DND-41 (cell line): ENCODE measurements at regions not wholly inside any gene's neighbourhood (a gene's known extent, or its start where the extent isn't known, plus 50 kb on each side); places are given as distances from the start of the nearest gene placed in this dataset.

Experiments used
- EZH2 ChIP-seq: IDR thresholded peaks from 3 replicates; pipeline ENCODE4 v1.6.1; 2012; ENCODE audit warnings: borderline replicate concordance, low read depth, mild to moderate bottlenecking, moderate library complexity, low read length, inconsistent platforms; ENCODE audit not compliant: severe bottlenecking
- TF ChIP-seq, protein P1 (sequence below): IDR thresholded peaks from 2 replicates; pipeline ENCODE4 v1.5.1; 2012; ENCODE audit warnings: borderline replicate concordance, low read length, moderate library complexity, mild to moderate bottlenecking; ENCODE audit not compliant: poor library complexity, severe bottlenecking; ENCODE audit errors: extremely low read depth

- TF ChIP-seq, protein P1, sequence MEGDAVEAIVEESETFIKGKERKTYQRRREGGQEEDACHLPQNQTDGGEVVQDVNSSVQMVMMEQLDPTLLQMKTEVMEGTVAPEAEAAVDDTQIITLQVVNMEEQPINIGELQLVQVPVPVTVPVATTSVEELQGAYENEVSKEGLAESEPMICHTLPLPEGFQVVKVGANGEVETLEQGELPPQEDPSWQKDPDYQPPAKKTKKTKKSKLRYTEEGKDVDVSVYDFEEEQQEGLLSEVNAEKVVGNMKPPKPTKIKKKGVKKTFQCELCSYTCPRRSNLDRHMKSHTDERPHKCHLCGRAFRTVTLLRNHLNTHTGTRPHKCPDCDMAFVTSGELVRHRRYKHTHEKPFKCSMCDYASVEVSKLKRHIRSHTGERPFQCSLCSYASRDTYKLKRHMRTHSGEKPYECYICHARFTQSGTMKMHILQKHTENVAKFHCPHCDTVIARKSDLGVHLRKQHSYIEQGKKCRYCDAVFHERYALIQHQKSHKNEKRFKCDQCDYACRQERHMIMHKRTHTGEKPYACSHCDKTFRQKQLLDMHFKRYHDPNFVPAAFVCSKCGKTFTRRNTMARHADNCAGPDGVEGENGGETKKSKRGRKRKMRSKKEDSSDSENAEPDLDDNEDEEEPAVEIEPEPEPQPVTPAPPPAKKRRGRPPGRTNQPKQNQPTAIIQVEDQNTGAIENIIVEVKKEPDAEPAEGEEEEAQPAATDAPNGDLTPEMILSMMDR = no peak
- no peak for TF ChIP-seq EZH2
Observed at GRCh38 chr7:54215424-54215823, 326.8 kb upstream of the VSTM2A start.
